ENCODE measurements at regions not wholly inside any gene's neighbourhood (a gene's known extent, or its start where the extent isn't known, plus 50 kb on each side); places are given as distances from the start of the nearest gene placed in this dataset.

DNA sequence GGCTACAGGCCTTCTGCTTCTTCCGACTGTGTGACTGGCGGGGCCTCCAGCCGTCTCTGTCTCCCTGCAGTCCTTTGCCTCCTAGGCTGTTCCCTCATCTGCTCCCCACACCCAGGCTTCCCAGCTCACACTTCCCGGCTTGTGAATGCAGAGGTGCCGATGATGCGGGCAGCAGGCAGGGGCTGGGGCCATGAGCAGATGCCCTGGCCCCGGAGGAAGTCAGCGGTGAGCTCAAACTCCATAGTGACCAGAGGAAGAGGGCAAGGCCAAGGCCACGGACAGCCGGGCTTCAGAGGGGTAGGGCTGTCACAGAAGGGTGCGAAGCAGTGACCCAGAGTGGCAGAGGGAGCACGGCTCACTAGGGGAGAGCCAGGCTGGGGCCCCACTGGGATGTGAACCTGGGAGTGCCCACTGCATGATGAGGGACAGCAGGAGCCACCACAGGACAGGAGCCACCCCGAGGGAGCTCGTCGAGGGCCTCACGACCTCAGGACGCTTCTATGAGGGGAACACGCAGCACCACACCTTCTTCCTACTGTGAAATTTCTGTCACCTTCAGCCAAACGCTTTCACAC, 515.9 kb downstream of the EIPR1 start:
- Histone ChIP-seq H3K27ac (ENCODE audit: extremely low read depth, low read depth, low read length) (no peak overlapping the region), H3K79me2 (ENCODE audit: control insufficient read depth, insufficient read depth, low read length) (no peaks in the 10 kb centered on the region), H3K27me3 (ENCODE audit: control insufficient read depth in 2 of 2, insufficient read depth in 2 of 2, low read length in 2 of 2) (peaks cover 2 to 5% of the 10 kb centered on the region in 2 experiments; a peak in 2 of 5 replicates), H3K9me1 (ENCODE audit: control insufficient read depth, insufficient read depth, low read length) (no peaks in the 10 kb centered on the region), H3K36me3 (ENCODE audit: control insufficient read depth, insufficient read depth, low read length) (no peaks in the 10 kb centered on the region), H2AFZ (ENCODE audit: low read depth, low read length) (no peak overlapping the region), H3K4me3 (no peak overlapping the region), H3K4me1 (replicated peaks in 1 of 2; ENCODE audit: control insufficient read depth in 2 of 2, insufficient read depth in 2 of 2, low read length in 2 of 2) (no peaks in the 10 kb centered on the region), H4K20me1 (replicated peaks; ENCODE audit: control insufficient read depth, insufficient read depth, low read length) (no peaks in the 10 kb centered on the region), H3K4me2 (ENCODE audit: insufficient read depth, low read length) (no peak overlapping the region), H3K9ac (ENCODE audit: insufficient read depth in 1 of 2, low read depth in 2 of 2, low read length in 2 of 2) (no peak overlapping the region), H3K9me3 (replicated peaks; ENCODE audit: control insufficient read depth, insufficient read depth, low read depth, low read length) (0 out of 2 replicates have a peak, but pooled peaks cover 2% of the 10 kb centered on the region)
- under 1% methylated on average over 19 of the region's 19 CpGs for WGBS (ENCODE audit: insufficient coverage, low coverage, missing lambda C conversion rate)
- BruUV-seq (replicated peaks), result no TSS peak
- ATAC-seq (no peak), DNase-seq (ENCODE audit: extremely low read depth in 1 of 4, low spot score in 3 of 4) (no peak), FAIRE-seq (no peak)
- ChIA-PET POLR2A (no interaction called here), CTCF (ENCODE audit: low intra/inter-chr PET ratio) (no interaction called here)
- in situ Hi-C loops (cut with MboI) (no loop called here), intact Hi-C loops (cut with micrococcal nuclease) (no loop called here)
- no peak for TF ChIP-seq RAD21 (CRISPR knock-in tag; conservative IDR thresholded peaks at IDR 0.05 in 1 of 2, IDR thresholded peaks at IDR 0.05 in 1 of 2)
- no peak for TF ChIP-seq TFAM (CRISPR knock-in tag; conservative IDR thresholded peaks at IDR 0.05)
- no peak for TF ChIP-seq LCOR (CRISPR knock-in tag; IDR thresholded peaks at IDR 0.05)
- TF ChIP-seq XRCC4 (IDR thresholded peaks at IDR 0.05; ENCODE audit: extremely low read depth, insufficient read depth, insufficient read length), result no peak
- TF ChIP-seq HMGN3 (IDR thresholded peaks at IDR 0.05; ENCODE audit: borderline replicate concordance, extremely low read depth, insufficient read length, low read depth, low read length), result no peak
- no peak for TF ChIP-seq GTF2B (IDR thresholded peaks at IDR 0.05; ENCODE audit: extremely low read depth, insufficient read length)
- TF ChIP-seq THAP12 (CRISPR knock-in tag; IDR thresholded peaks at IDR 0.05), result no peak
- no peak for TF ChIP-seq ZNF445 (CRISPR knock-in tag; IDR thresholded peaks at IDR 0.05; ENCODE audit: low read depth)
- TF ChIP-seq CGGBP1 (CRISPR knock-in tag; IDR thresholded peaks at IDR 0.05), result no peak
- no peak for TF ChIP-seq ZBTB8A (IDR thresholded peaks at IDR 0.05; ENCODE audit: partially characterized antibody)
- no peak for TF ChIP-seq RAD51 (IDR thresholded peaks at IDR 0.05; ENCODE audit: borderline replicate concordance, low read depth)
- no peak for TF ChIP-seq HMG20B (CRISPR knock-in tag; IDR thresholded peaks at IDR 0.05)
- no peak for TF ChIP-seq RREB1 (CRISPR knock-in tag; IDR thresholded peaks at IDR 0.05)
- no peak for TF ChIP-seq TAF7 (tag; IDR thresholded peaks at IDR 0.05)

Measured in K562 (cell line).